Kidney epithelial cell (primary cell): ENCODE measurements at regions not wholly inside any gene's neighbourhood (a gene's known extent, or its start where the extent isn't known, plus 50 kb on each side); places are given as distances from the start of the nearest gene placed in this dataset.

Source experiments
- DNase-seq: peaks from one replicate; pipeline ENCODE4 v3.0.0-alpha.2; 2010; ENCODE audit warnings: low read depth
- H3K27me3 ChIP-seq: 2 replicates; pipeline ENCODE4 v1.6.0; 2011; ENCODE audit warnings: low read length; ENCODE audit not compliant: control insufficient read depth, insufficient read depth
- H3K36me3 ChIP-seq: 2 replicates; pipeline ENCODE4 v1.5.1; 2011; ENCODE audit warnings: low read length; ENCODE audit not compliant: control insufficient read depth, insufficient read depth
- H3K4me3 ChIP-seq: 2 replicates; pipeline ENCODE4 v1.5.1; 2011; ENCODE audit warnings: low read depth, mild to moderate bottlenecking, control low read depth, low read length
- CTCF ChIP-seq: IDR thresholded peaks from 2 replicates; pipeline ENCODE4 v1.5.1; 2011; ENCODE audit warnings: mild to moderate bottlenecking, moderate library complexity, low read length, control low read depth, inconsistent platforms; ENCODE audit not compliant: insufficient read depth, poor library complexity, severe bottlenecking

GRCh38 chr3:144343777-144344176 is 372.2 kb downstream of the DIPK2A start:
- no peak for DNase-seq
- Histone ChIP-seq H3K36me3 (no peaks in the 10 kb centered on the region), H3K4me3 (no peak overlapping the region), H3K27me3 (peaks cover 2% of the 10 kb centered on the region)
- no peak for TF ChIP-seq CTCF

- Histone ChIP-seq H3K4me3 (no peak overlapping the region), H3K36me3 (no peaks in the 10 kb centered on the region), H3K27me3 (peaks cover 2% of the 10 kb centered on the region)
- no peak for DNase-seq
- no peak for TF ChIP-seq CTCF
Measured at GRCh38 chr3:144344925-144345548, 373.4 kb downstream of the DIPK2A start.

- TF ChIP-seq CTCF = no peak
- no peaks in the 10 kb centered on the region for H3K27me3 ChIP-seq
- DNase-seq = no peak
- no peaks in the 10 kb centered on the region for H3K36me3 ChIP-seq
- H3K4me3 ChIP-seq = no peak overlapping the region
Measured at GRCh38 chr3:144350125-144350524, 378.5 kb downstream of the DIPK2A start.

- no peak for DNase-seq
- Histone ChIP-seq H3K4me3 (no peak overlapping the region), H3K36me3 (no peaks in the 10 kb centered on the region), H3K27me3 (no peaks in the 10 kb centered on the region)
- no peak for TF ChIP-seq CTCF
Measured at GRCh38 chr3:144351011-144351410, 379.4 kb downstream of the DIPK2A start.

- Histone ChIP-seq H3K4me3 (no peak overlapping the region), H3K36me3 (no peaks in the 10 kb centered on the region), H3K27me3 (no peaks in the 10 kb centered on the region)
- TF ChIP-seq CTCF = no peak
- no peak for DNase-seq
Measured at GRCh38 chr3:144351773-144352365, 380.2 kb downstream of the DIPK2A start.

GRCh38 chr3:144358191-144358590 is 386.6 kb downstream of the DIPK2A start:
- Histone ChIP-seq H3K4me3 (no peak overlapping the region), H3K36me3 (no peaks in the 10 kb centered on the region), H3K27me3 (no peaks in the 10 kb centered on the region)
- TF ChIP-seq CTCF = no peak
- DNase-seq = no peak
